Adrenal gland (tissue), 5 donors: ENCODE measurements at regions not wholly inside any gene's neighbourhood (a gene's known extent, or its start where the extent isn't known, plus 50 kb on each side); places are given as distances from the start of the nearest gene placed in this dataset.

Experiments
- POLR2A ChIP-seq, 2 donors: fragments of 450-650 bp; IDR thresholded peaks; one replicate each; pipeline ENCODE4 v1.6.1; 2017; ENCODE audit warnings: antibody characterized with exemption in 2 of 2, mild to moderate bottlenecking in 2 of 2, moderate library complexity in 1 of 2
- TF ChIP-seq, protein P1 (sequence below), 6 experiments: fragments of 450-650 bp in 4 of 6; fragments of 200-600 bp in 2 of 6; sonication (generic) in 1 of 6; IDR thresholded peaks; 1 replicate in 5 of 6; 2 replicates in 1 of 6; pipeline versions ENCODE4 v1.5.1 to v1.8.0; 2016 to 2021; ENCODE audit warnings: antibody characterized with exemption in 6 of 6, mild to moderate bottlenecking in 2 of 6, moderate library complexity in 1 of 6
- donor health status: DM: no; HTN: no; CAD: no.

DNA sequence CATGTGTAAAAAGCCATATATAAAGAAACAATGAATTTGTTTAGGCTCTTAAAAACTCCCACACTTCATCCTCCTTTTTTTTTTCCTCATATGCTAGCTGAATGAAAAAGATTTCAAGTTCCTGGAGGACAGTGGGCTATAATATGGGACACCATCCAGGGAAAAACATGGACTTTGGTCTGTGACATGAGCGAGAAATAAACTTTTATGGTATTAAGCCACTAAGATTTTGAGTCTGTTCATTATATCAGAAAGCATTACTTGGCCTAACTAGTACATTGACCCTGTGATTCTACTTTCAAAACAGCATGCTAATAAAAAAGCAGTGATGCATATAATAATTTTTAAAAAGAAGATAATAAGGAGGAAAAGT lies 392.3 kb upstream of the CAMK1G start:
- TF ChIP-seq POLR2A (IDR thresholded peaks at IDR 0.05), result no peak
- TF ChIP-seq, protein P1, sequence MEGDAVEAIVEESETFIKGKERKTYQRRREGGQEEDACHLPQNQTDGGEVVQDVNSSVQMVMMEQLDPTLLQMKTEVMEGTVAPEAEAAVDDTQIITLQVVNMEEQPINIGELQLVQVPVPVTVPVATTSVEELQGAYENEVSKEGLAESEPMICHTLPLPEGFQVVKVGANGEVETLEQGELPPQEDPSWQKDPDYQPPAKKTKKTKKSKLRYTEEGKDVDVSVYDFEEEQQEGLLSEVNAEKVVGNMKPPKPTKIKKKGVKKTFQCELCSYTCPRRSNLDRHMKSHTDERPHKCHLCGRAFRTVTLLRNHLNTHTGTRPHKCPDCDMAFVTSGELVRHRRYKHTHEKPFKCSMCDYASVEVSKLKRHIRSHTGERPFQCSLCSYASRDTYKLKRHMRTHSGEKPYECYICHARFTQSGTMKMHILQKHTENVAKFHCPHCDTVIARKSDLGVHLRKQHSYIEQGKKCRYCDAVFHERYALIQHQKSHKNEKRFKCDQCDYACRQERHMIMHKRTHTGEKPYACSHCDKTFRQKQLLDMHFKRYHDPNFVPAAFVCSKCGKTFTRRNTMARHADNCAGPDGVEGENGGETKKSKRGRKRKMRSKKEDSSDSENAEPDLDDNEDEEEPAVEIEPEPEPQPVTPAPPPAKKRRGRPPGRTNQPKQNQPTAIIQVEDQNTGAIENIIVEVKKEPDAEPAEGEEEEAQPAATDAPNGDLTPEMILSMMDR (IDR thresholded peaks at IDR 0.05), result no peak
